Liver (tissue), 8 donors: ENCODE measurements at regions not wholly inside any gene's neighbourhood (a gene's known extent, or its start where the extent isn't known, plus 50 kb on each side); places are given as distances from the start of the nearest gene placed in this dataset.

ENCODE experiments used
- DNase-seq: peaks from one replicate; pipeline ENCODE4 v3.0.0-alpha.2; 2017; ENCODE audit warnings: low spot score
- H3K27ac ChIP-seq, 2 donors: one replicate each; pipeline ENCODE4 v1.7.0; 2013; ENCODE audit warnings: inconsistent platforms in 2 of 2, low read length in 2 of 2, control low read depth in 1 of 2, low read depth in 1 of 2, mild to moderate bottlenecking in 1 of 2
- H3K27me3 ChIP-seq, 4 donors: one replicate each; pipeline versions ENCODE4 v1.6.1 to v1.7.0; 2013; ENCODE audit warnings: low read length in 3 of 4, inconsistent platforms in 1 of 4, mild to moderate bottlenecking in 1 of 4, moderate library complexity in 1 of 4; ENCODE audit not compliant: control insufficient read depth in 4 of 4, insufficient read depth in 4 of 4
- H3K36me3 ChIP-seq, 4 donors: one replicate each; pipeline versions ENCODE4 v1.6.1 to v1.7.0; 2013; ENCODE audit warnings: low read length in 3 of 4, mild to moderate bottlenecking in 3 of 4, low read depth in 1 of 4, moderate library complexity in 1 of 4; ENCODE audit not compliant: control insufficient read depth in 4 of 4, insufficient read depth in 3 of 4
- H3K4me1 ChIP-seq, 4 donors: one replicate each; pipeline versions ENCODE4 v1.6.1 to v1.7.0; 2013; ENCODE audit warnings: low read length in 3 of 4, mild to moderate bottlenecking in 3 of 4, moderate library complexity in 1 of 4; ENCODE audit not compliant: control insufficient read depth in 4 of 4, insufficient read depth in 4 of 4
- H3K4me3 ChIP-seq, 3 donors: one replicate each; pipeline versions ENCODE4 v1.6.1 to v1.7.0; 2013; ENCODE audit warnings: low read length in 3 of 3, control low read depth in 1 of 3, low read depth in 1 of 3, mild to moderate bottlenecking in 1 of 3
- H3K9ac ChIP-seq, 2 donors: one replicate each; pipeline ENCODE4 v1.7.0; 2013; ENCODE audit warnings: low read length in 2 of 2, mild to moderate bottlenecking in 2 of 2, moderate library complexity in 2 of 2, control low read depth in 1 of 2, low read depth in 1 of 2
- H3K9me3 ChIP-seq, 4 donors: one replicate each; pipeline versions ENCODE4 v1.6.1 to v1.7.0; 2013; ENCODE audit warnings: low read length in 3 of 4; ENCODE audit not compliant: control insufficient read depth in 4 of 4
- EGR1 ChIP-seq, 2 donors: IDR thresholded peaks; 2 replicates each; pipeline ENCODE4 v1.6.1; 2016 to 2018; ENCODE audit warnings: antibody characterized with exemption in 2 of 2, low read depth in 2 of 2
- FOXA1 ChIP-seq: IDR thresholded peaks from 2 replicates; pipeline ENCODE4 v1.6.1; 2016; ENCODE audit warnings: antibody characterized with exemption
- FOXA2 ChIP-seq: IDR thresholded peaks from 2 replicates; pipeline ENCODE4 v1.6.1; 2016; ENCODE audit warnings: antibody characterized with exemption
- GABPA ChIP-seq, 2 donors: IDR thresholded peaks in 1 of 2; conservative IDR thresholded peaks in 1 of 2; 2 replicates each; pipeline ENCODE4 v1.6.1; 2016; ENCODE audit warnings: antibody characterized with exemption in 2 of 2, mild to moderate bottlenecking in 1 of 2, moderate library complexity in 1 of 2
- HNF4A ChIP-seq, 2 donors: conservative IDR thresholded peaks; 2 replicates each; pipeline ENCODE4 v1.6.1; 2016; ENCODE audit warnings: antibody characterized with exemption in 2 of 2, mild to moderate bottlenecking in 2 of 2
- HNF4G ChIP-seq: IDR thresholded peaks from 2 replicates; pipeline ENCODE4 v1.6.1; 2016; ENCODE audit warnings: antibody characterized with exemption
- JUND ChIP-seq, 2 donors: IDR thresholded peaks; 2 replicates each; pipeline ENCODE4 v1.6.1; 2016; ENCODE audit warnings: antibody characterized with exemption in 2 of 2
- NR2F2 ChIP-seq: IDR thresholded peaks from 2 replicates; pipeline ENCODE4 v1.6.1; 2016; ENCODE audit warnings: antibody characterized with exemption
- RAD21 ChIP-seq, 2 donors: IDR thresholded peaks; 2 replicates each; pipeline ENCODE4 v1.6.1; 2016; ENCODE audit warnings: antibody characterized with exemption in 2 of 2, mild to moderate bottlenecking in 2 of 2
- RXRA ChIP-seq, 2 donors: IDR thresholded peaks; 2 replicates each; pipeline ENCODE4 v1.6.1; 2017 to 2018; ENCODE audit warnings: antibody characterized with exemption in 2 of 2, mild to moderate bottlenecking in 1 of 2
- SP1 ChIP-seq: IDR thresholded peaks from 2 replicates; pipeline ENCODE4 v1.6.1; 2018; ENCODE audit warnings: antibody characterized with exemption, mild to moderate bottlenecking
- TAF1 ChIP-seq: conservative IDR thresholded peaks from 2 replicates; pipeline ENCODE4 v1.6.1; 2016; ENCODE audit warnings: antibody characterized with exemption, mild to moderate bottlenecking
- YY1 ChIP-seq: IDR thresholded peaks from 2 replicates; pipeline ENCODE4 v1.6.1; 2016; ENCODE audit warnings: antibody characterized with exemption, mild to moderate bottlenecking
- WGBS: extraction: QIAGEN DNeasy Blood & Tissue Kit; methylation state at CpG from one replicate; pipeline ENCODE4 v1.1.7; 2013; 5-methylcytosine and 5-hydroxymethylcytosine counted together
- TF ChIP-seq, protein P1 (sequence below): IDR thresholded peaks from 2 replicates; pipeline ENCODE4 v1.6.1; 2016; ENCODE audit warnings: antibody characterized with exemption, mild to moderate bottlenecking
- TF ChIP-seq, protein P2 (sequence below): IDR thresholded peaks from 2 replicates; pipeline ENCODE4 v1.6.1; 2016; ENCODE audit warnings: antibody characterized with exemption
- TF ChIP-seq, protein P3 (sequence below): IDR thresholded peaks from 2 replicates; pipeline ENCODE4 v1.6.1; 2016; ENCODE audit warnings: antibody characterized with exemption
- TF ChIP-seq, protein P4 (sequence below): IDR thresholded peaks from 2 replicates; pipeline ENCODE4 v1.6.1; 2016; ENCODE audit warnings: antibody characterized with exemption
- TF ChIP-seq, protein P5 (sequence below): fragments of 150-350 bp; IDR thresholded peaks from 2 replicates; pipeline ENCODE4 v1.5.1; 2017; ENCODE audit warnings: improper control_type of control experiment, low read depth, low read length; ENCODE audit not compliant: missing input control
- donor health status: healthy.
- donor health status: healthy.
- donor health status: healthy.
- donor health status: healthy.
- donor health status: healthy.

- Histone ChIP-seq H3K4me3 (no peak overlapping the region), H3K9ac (no peak overlapping the region), H3K4me1 (no peaks in the 10 kb centered on the region), H3K9me3 (no peaks in the 10 kb centered on the region), H3K36me3 (no peaks in the 10 kb centered on the region), H3K27ac (no peak overlapping the region), H3K27me3 (no peaks in the 10 kb centered on the region)
- WGBS: 72% methylated on average over 5 of the region's 5 CpGs
- TF ChIP-seq FOXA1 (no peak), TAF1 (no peak), EGR1 (IDR thresholded peaks at IDR 0.05; ENCODE audit: low read depth in 2 of 2) (no peak)
- TF ChIP-seq, protein P1, sequence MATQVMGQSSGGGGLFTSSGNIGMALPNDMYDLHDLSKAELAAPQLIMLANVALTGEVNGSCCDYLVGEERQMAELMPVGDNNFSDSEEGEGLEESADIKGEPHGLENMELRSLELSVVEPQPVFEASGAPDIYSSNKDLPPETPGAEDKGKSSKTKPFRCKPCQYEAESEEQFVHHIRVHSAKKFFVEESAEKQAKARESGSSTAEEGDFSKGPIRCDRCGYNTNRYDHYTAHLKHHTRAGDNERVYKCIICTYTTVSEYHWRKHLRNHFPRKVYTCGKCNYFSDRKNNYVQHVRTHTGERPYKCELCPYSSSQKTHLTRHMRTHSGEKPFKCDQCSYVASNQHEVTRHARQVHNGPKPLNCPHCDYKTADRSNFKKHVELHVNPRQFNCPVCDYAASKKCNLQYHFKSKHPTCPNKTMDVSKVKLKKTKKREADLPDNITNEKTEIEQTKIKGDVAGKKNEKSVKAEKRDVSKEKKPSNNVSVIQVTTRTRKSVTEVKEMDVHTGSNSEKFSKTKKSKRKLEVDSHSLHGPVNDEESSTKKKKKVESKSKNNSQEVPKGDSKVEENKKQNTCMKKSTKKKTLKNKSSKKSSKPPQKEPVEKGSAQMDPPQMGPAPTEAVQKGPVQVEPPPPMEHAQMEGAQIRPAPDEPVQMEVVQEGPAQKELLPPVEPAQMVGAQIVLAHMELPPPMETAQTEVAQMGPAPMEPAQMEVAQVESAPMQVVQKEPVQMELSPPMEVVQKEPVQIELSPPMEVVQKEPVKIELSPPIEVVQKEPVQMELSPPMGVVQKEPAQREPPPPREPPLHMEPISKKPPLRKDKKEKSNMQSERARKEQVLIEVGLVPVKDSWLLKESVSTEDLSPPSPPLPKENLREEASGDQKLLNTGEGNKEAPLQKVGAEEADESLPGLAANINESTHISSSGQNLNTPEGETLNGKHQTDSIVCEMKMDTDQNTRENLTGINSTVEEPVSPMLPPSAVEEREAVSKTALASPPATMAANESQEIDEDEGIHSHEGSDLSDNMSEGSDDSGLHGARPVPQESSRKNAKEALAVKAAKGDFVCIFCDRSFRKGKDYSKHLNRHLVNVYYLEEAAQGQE: no peak
- TF ChIP-seq, protein P2, sequence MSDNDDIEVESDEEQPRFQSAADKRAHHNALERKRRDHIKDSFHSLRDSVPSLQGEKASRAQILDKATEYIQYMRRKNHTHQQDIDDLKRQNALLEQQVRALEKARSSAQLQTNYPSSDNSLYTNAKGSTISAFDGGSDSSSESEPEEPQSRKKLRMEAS: no peak
- DNase-seq: no peak
Observed at GRCh38 chr3:77835921-77836320, 796.0 kb downstream of the ROBO2 start.

- no peak for DNase-seq
- 69% methylated on average over 5 of the region's 5 CpGs for WGBS
- Histone ChIP-seq H3K36me3 (no peaks in the 10 kb centered on the region), H3K4me1 (no peaks in the 10 kb centered on the region), H3K4me3 (no peak overlapping the region), H3K9ac (no peak overlapping the region), H3K27ac (no peak overlapping the region), H3K27me3 (no peaks in the 10 kb centered on the region), H3K9me3 (no peaks in the 10 kb centered on the region)
- TF ChIP-seq, protein P1: no peak
- no peak for TF ChIP-seq HNF4A (conservative IDR thresholded peaks at IDR 0.05)
- no peak for TF ChIP-seq RXRA (IDR thresholded peaks at IDR 0.05)
- TF ChIP-seq GABPA (IDR thresholded peaks at IDR 0.05 in 1 of 2, conservative IDR thresholded peaks at IDR 0.05 in 1 of 2): no peak
- no peak for TF ChIP-seq SP1
- TF ChIP-seq TAF1: no peak
- TF ChIP-seq, protein P3, sequence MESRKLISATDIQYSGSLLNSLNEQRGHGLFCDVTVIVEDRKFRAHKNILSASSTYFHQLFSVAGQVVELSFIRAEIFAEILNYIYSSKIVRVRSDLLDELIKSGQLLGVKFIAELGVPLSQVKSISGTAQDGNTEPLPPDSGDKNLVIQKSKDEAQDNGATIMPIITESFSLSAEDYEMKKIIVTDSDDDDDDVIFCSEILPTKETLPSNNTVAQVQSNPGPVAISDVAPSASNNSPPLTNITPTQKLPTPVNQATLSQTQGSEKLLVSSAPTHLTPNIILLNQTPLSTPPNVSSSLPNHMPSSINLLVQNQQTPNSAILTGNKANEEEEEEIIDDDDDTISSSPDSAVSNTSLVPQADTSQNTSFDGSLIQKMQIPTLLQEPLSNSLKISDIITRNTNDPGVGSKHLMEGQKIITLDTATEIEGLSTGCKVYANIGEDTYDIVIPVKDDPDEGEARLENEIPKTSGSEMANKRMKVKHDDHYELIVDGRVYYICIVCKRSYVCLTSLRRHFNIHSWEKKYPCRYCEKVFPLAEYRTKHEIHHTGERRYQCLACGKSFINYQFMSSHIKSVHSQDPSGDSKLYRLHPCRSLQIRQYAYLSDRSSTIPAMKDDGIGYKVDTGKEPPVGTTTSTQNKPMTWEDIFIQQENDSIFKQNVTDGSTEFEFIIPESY: no peak
- TF ChIP-seq, protein P4, sequence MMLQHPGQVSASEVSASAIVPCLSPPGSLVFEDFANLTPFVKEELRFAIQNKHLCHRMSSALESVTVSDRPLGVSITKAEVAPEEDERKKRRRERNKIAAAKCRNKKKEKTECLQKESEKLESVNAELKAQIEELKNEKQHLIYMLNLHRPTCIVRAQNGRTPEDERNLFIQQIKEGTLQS: no peak
- TF ChIP-seq HNF4G: no peak
- TF ChIP-seq EGR1 (IDR thresholded peaks at IDR 0.05; ENCODE audit: low read depth in 2 of 2): no peak
- no peak for TF ChIP-seq JUND (IDR thresholded peaks at IDR 0.05)
- TF ChIP-seq, protein P5, sequence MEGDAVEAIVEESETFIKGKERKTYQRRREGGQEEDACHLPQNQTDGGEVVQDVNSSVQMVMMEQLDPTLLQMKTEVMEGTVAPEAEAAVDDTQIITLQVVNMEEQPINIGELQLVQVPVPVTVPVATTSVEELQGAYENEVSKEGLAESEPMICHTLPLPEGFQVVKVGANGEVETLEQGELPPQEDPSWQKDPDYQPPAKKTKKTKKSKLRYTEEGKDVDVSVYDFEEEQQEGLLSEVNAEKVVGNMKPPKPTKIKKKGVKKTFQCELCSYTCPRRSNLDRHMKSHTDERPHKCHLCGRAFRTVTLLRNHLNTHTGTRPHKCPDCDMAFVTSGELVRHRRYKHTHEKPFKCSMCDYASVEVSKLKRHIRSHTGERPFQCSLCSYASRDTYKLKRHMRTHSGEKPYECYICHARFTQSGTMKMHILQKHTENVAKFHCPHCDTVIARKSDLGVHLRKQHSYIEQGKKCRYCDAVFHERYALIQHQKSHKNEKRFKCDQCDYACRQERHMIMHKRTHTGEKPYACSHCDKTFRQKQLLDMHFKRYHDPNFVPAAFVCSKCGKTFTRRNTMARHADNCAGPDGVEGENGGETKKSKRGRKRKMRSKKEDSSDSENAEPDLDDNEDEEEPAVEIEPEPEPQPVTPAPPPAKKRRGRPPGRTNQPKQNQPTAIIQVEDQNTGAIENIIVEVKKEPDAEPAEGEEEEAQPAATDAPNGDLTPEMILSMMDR: no peak
- TF ChIP-seq, protein P2: no peak
- no peak for TF ChIP-seq FOXA1
- no peak for TF ChIP-seq RAD21 (IDR thresholded peaks at IDR 0.05)
- no peak for TF ChIP-seq FOXA2
- no peak for TF ChIP-seq YY1
- TF ChIP-seq NR2F2: no peak
Observed at GRCh38 chr3:77837456-77838025, 797.6 kb downstream of the ROBO2 start.
